GM18858 (cell line): ENCODE measurements at regions not wholly inside any gene's neighbourhood (a gene's known extent, or its start where the extent isn't known, plus 50 kb on each side); places are given as distances from the start of the nearest gene placed in this dataset.
"Not testable (repeated sequence)": the region's sequence is repeated elsewhere in the genome, so short reads cannot be mapped to it uniquely, and the experiment has no call there.

ENCODE experiments used
- ATAC-seq: cut with Tn5 transposase; IDR thresholded peaks from one replicate; pipeline ENCODE4 v1.9.1; 2021; ENCODE audit not compliant: unreplicated experiment

- no peak for ATAC-seq
Measured at GRCh38 chr6:12474167-12475140, 184.3 kb downstream of the EDN1 start.

DNA sequence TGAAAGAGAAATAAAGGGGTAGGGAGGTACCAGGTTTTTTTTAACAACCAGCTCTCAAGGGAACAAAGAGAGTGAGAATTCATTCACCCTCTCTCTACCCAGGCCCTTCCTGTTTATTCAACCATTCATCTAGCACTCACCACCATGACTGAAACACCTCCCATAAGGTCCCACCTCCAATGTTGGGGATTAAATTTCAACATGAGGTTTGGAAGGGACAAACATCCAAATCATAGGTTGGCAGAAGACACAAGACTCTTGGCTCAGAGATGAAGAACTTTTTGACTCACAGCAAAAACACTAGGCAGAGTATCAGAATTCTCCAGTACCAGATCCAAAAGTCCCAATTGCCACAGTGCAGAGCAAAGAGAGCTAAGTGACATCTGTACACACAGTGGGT, 186.3 kb downstream of the EDN1 start:
- no peak for ATAC-seq

- ATAC-seq = no peak
Measured at GRCh38 chr6:12477616-12478015, 187.5 kb downstream of the EDN1 start.

DNA sequence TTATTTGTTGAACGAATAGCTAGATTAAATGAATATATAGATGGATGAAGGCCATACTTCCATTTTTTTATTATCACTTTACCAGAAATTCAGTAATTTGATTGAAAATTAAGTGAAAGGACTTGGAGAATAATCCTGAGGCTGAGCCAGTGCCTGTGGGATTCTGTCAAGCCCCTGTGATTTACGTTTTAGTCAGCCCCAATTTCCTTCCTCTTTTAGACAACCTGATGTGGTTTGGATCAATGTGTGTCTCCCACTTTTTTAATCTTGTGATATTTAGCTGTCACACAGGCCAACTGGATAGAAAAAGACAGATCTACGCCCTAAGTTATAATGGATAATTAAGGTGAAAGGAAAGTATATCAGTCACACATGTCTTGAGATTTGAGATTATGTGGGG, 188.8 kb downstream of the EDN1 start:
- ATAC-seq = no peak

DNA sequence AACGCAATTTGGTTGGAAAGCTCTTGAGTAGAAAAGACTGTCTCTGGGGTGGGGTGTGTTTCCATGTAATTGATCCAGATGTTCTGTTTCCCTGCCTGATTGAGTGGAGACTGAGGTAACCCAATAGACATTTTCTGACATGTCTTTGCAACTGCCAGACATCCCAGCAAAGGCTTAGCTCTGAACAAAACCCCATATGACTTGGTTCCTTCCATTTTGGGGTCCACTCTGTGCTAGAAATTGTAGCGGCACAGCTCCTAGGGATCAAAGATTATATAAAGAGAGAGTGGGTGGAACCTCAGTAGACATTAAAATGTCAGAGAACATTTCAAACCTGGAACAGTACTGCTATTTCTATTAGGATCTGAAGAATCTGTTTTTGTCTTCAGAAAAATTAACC, 189.3 kb downstream of the EDN1 start:
- ATAC-seq = no peak

DNA sequence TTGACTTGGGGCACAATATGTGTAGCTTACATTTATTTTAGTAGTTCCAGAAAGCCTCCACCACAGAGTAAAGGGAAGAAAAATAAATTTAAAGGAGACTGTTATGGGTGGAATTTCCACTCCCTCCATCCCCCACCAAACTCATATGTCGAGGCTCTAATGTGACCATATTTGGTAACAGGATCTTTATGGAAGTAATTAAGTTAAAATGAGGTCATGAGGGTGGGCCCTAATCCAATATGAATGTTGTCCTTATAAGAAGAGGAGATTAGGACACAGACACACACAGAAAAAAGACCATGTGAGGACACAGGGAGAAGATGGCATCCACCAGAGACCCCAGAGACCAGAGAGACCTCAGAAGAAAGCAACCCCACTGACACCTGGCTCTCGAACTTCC, 189.7 kb downstream of the EDN1 start:
- no peak for ATAC-seq

- no peak for ATAC-seq
Measured at GRCh38 chr6:12480379-12480778, 190.2 kb downstream of the EDN1 start.

DNA sequence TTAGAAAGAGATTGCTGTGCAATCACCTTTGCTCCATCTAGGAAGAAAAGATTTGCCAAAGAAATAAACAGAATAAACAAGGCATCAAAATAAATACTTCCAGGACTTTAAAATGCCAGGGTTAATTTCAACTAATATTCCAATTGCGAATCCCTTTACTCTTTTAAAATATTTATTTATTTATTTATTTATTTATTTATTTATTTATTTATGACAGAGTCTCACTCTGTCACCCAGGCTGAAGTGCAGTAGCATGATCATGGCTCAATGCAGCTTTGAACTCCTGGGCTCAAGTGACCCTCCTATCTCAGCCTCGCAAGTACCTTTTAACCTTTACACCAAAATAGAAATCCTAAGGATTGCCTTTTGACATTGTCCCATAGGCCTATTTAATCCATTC, 191.1 kb downstream of the EDN1 start:
- ATAC-seq = no peak

DNA sequence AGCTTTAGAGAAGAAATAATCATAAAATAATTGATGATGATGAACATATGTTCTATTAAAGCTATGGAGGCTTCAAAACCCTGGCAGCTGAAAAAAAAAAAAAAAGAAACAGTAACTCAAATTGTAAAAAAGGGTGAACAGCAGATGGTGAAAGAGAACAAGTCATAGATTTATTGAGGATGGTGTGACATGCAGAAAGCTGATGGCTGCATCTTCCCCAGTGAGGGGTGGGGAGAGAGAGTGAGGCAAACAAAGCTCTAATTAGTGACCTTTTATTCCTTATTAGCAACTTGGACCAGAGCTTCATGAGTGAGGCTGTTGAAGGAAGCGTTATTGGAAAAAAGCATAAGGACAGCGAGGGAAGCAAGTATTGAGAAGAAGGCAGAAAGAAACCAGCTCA, 191.7 kb downstream of the EDN1 start:
- no peak for ATAC-seq

DNA sequence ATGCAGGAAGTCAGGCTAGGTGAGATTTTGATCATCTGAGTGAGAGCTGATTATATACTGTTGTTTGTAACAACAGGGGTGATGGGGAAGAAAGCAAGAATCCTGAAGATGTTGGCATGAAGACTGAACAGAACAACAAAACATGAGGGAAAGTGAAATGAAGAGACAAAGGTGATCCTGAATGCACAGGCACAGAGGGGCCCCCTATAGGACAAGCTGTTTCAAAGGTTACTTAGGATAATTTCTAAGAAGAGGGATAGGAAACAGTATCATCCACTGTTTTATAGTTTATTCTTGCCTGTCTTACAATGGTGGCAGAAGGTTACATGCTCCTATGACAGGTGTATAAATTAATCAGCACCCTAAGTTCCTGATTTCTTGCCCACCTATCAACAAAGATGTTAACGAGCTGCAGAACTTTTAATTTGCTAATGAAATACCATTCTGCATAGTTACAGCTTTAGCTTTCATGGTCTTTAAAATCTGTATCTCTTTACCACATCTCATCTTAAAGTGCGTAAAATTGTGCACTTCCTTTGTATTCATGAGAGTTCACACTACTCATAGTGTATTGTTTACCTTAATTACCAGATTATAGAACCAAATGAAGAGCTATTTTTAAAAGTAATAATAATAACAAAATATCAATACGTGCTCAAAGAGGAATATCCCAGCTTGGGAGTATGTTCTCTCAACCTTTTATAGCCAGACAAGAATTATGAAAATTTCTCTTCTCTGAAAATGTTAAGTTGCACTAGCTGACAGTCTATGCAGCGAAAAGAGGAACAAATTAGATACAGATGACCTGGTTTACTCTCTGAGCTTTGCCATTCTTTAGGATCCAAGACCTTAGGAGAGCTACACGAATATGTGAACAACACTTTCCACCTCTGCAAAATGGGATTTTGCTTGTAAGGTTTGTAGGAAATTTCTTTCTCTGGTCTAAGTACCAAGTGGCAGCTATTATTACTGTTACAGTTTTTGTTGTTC, 192.5 kb downstream of the EDN1 start:
- ATAC-seq = no peak

DNA sequence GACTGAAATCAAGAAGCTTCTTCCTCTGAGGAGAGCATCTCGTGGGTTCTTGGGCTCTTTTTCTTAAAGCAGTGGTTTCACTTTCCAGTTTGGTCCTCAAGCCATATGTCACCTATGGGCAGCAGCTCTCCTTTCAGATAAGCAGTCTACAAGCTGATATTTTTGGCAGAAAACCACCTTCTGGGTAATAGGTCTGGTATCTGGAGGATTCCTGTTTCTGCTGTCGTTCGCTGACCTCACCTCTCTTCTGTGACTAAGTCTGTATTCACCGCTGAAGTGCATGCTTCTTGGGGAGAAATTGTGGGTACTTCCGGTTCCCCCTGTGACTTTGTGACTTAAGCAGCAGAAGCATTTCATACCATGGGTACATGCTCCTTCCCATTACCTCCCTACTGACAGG, 193.6 kb downstream of the EDN1 start:
- ATAC-seq = peak; percentile 67

GRCh38 chr6:12484519-12484918, 194.4 kb downstream of the EDN1 start:
- no peak for ATAC-seq

GRCh38 chr6:12485226-12485764, 195.1 kb downstream of the EDN1 start:
- no peak for ATAC-seq

DNA sequence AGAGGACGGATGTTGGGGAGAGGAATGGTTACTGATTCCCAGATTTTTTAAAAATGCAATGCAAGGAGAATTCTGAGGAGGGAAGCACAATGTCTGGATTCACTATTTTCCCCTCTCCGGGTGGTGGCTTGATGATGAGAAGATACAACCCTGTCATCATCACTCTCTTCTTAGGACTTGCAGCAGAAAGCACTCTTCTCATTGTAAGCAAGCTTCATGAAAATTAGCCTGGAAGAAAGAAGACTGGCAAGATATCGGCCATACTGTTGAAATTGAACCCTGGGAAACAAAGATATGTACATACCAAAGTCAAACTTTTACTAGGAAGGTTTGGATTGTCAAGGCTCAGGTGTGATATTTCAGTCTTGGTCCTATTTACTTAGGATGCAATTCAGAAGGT, 195.7 kb downstream of the EDN1 start:
- ATAC-seq = no peak

DNA sequence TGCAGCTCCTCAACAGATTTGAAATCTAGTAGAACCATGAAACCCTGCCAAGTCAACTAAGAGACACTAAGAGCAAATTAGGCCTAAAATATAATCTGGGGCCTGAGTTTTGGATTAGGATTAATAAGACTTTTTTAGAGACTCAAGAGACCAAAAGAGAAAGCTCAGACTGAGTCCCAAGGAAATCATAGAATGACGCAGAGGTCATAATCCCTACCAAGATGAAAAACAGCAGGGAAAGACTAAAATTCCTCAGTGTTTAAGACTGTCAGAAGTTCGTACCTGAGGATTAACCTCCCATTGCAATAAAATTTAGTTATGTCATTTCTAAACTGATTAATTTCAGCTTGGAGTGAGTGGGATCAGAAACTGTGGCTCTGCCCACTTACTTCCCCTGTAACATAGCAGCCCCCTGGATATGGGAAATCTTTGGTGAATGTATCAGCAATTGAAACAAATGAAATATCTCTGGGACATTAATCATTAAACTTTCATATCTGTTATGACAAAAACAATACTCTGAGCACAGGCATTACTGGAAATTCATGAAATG, 200.3 kb downstream of the EDN1 start:
- ATAC-seq = no peak

DNA sequence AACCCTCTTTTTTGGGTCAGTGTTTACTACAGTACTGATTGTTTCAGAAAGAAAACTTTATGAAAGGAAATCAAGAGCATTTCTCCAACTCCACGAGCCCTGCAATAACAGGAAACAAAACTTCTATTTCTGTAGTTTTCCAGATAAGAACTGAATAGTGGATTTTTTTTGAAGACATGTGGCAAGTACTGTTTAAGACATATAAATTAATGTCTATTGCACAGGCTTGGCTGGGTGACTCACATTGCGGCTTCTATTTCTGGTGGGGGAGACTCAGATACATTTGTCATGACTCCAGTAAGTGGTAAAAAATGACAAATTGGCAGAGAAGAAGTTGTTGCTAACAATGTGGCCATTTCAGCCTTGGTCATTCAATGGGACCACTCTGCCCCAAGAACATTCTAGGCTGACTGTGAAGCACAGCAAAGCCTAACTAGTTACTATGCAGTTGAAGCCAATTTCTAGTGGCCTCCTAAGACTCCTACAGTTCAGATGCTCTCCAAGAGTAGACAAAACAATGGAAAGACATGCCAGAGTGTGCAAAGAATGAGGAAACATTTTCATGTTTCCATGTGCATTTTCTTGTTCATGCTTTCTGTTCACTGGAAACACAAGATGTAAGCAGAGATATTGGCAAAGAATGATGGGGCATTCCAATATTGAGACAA, 200.9 kb downstream of the EDN1 start:
- no peak for ATAC-seq

- ATAC-seq = not testable (repeated sequence)
Measured at GRCh38 chr6:12492929-12493328, 202.8 kb downstream of the EDN1 start.

- ATAC-seq = no peak
Measured at GRCh38 chr6:12493446-12493845, 203.3 kb downstream of the EDN1 start.

DNA sequence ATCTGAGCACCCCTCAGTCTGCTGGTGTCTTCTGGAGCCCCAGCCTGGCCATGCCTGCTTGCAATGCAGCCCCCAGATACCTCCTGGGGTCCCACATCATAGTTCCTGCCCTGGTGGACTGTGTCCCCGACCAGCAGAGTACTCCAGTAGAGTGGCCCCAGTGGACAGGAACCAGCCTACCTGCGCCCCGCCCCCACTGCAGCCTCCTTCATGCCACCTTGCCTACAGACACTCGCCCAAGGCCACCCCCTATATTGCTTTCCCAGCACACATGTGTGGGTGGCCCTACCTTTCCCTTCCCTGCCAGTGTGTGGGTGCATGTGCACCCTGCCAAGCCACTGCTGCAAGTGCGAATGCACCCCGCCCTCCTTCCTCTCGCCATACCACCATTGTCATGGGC, 204.0 kb downstream of the EDN1 start:
- no peak for ATAC-seq

- no peak for ATAC-seq
Measured at GRCh38 chr6:12501990-12502389, 211.8 kb downstream of the EDN1 start.
